ENCODE measurements at regions not wholly inside any gene's neighbourhood (a gene's known extent, or its start where the extent isn't known, plus 50 kb on each side); places are given as distances from the start of the nearest gene placed in this dataset.

GRCh38 chr1:90781534-90781933 lies 64.4 kb upstream of the BARHL2 start:
- H3K23ac ChIP-seq (ENCODE audit: insufficient read length): no peak overlapping the region
- no peak overlapping the region for H2AK5ac ChIP-seq (ENCODE audit: low read depth, low read length)
- H4K20me1 ChIP-seq (replicated peaks in 1 of 2; ENCODE audit: control insufficient read depth in 1 of 2, insufficient read depth in 2 of 2, low read length in 2 of 2): no peaks in the 10 kb centered on the region
- H4K91ac ChIP-seq (replicated peaks; ENCODE audit: insufficient read length, low read length): no peak overlapping the region
- H4K8ac ChIP-seq (ENCODE audit: extremely low read depth, insufficient read depth, low read length): no peak overlapping the region
- DNase-seq (ENCODE audit: low read depth in 1 of 2, low spot score in 2 of 2) (no peak), FAIRE-seq (no peak)
- ChIA-PET POLR2A (ENCODE audit: partially characterized antibody) (no interaction called here), CTCF (ENCODE audit: partially characterized antibody) (interaction anchor here (1.4 to 1.5 kb wide), 2 partner anchors 58 to 69 kb away, joined by 3 to 5 read pairs; no protein-coding TSS in a partner anchor)
- H3K4ac ChIP-seq (replicated peaks; ENCODE audit: insufficient read length, low read depth, low read length): no peak overlapping the region
- H3K18ac ChIP-seq (ENCODE audit: extremely low read depth, low read length): no peak overlapping the region
- no peak overlapping the region for H3K4me3 ChIP-seq (ENCODE audit: extremely low read depth in 1 of 4, insufficient read depth in 2 of 4, low read depth in 3 of 4, low read length in 4 of 4)
- no peak overlapping the region for H2BK15ac ChIP-seq (ENCODE audit: low read length)
- no peak overlapping the region for H2BK5ac ChIP-seq (ENCODE audit: low read depth, low read length)
- H3K9me3 ChIP-seq (ENCODE audit: insufficient read depth in 2 of 2, low read depth in 1 of 2, low read length in 1 of 2): no peaks in the 10 kb centered on the region
- no peak overlapping the region for H3K9ac ChIP-seq (replicated peaks in 1 of 4; ENCODE audit: extremely low read depth in 1 of 4, low read depth in 3 of 4, low read length in 3 of 4)
- no peak overlapping the region for H3K14ac ChIP-seq (ENCODE audit: insufficient read length)
- H3K27ac ChIP-seq (ENCODE audit: low read depth, low read length): no peak overlapping the region
- no peaks in the 10 kb centered on the region for H3K23me2 ChIP-seq (ENCODE audit: low read depth, low read length)
- no peak overlapping the region for H2BK12ac ChIP-seq (ENCODE audit: low read depth, low read length)
- no peak overlapping the region for H3K4me2 ChIP-seq (ENCODE audit: insufficient read depth in 1 of 2, low read depth in 2 of 2, low read length in 2 of 2)
- H2BK20ac ChIP-seq (ENCODE audit: low read length): no peak overlapping the region
- no peaks in the 10 kb centered on the region for H3K79me2 ChIP-seq (ENCODE audit: control insufficient read depth in 1 of 2, insufficient read depth in 2 of 2, low read length in 2 of 2)
- 74% methylated on average over 5 of the region's 6 CpGs; no CpG with 5 or more reads in 1 of the 2 experiments for WGBS, 2 experiments (ENCODE audit: extremely low coverage in 1 of 2, insufficient coverage in 1 of 2, insufficient read length in 1 of 2, insufficient replicate concordance in 2 of 2, low coverage in 1 of 2, low lambda C conversion rate in 2 of 2, missing lambda C conversion rate in 1 of 2)
- no peaks in the 10 kb centered on the region for H3K27me3 ChIP-seq (replicated peaks in 1 of 4; ENCODE audit: control insufficient read depth in 3 of 4, extremely low read depth in 1 of 4, insufficient read depth in 3 of 4, low read length in 3 of 4)
- H2BK120ac ChIP-seq (replicated peaks; ENCODE audit: low read depth, low read length): no peak overlapping the region
- H4K5ac ChIP-seq (ENCODE audit: insufficient read length, low read depth, low read length): no peak overlapping the region
- H3K56ac ChIP-seq (replicated peaks; ENCODE audit: insufficient read length, low read depth, low read length): no peak overlapping the region
- no peak overlapping the region for H2AFZ ChIP-seq (ENCODE audit: low read length)
- H3K36me3 ChIP-seq (ENCODE audit: control insufficient read depth in 2 of 4, insufficient read depth in 4 of 4, low read length in 3 of 4): no peaks in the 10 kb centered on the region
- H3K79me1 ChIP-seq (ENCODE audit: low read depth, low read length): no peaks in the 10 kb centered on the region
- peaks cover 0 to 3% (median 0%) of the 10 kb centered on the region in 4 experiments; a peak in 2 of 7 replicates for H3K4me1 ChIP-seq (replicated peaks in 1 of 4; ENCODE audit: control insufficient read depth in 3 of 4, insufficient read depth in 4 of 4, low read length in 3 of 4)
- no peak for TF ChIP-seq SP4 (IDR thresholded peaks at IDR 0.05; ENCODE audit: low read length)
- no peak for TF ChIP-seq RXRA (IDR thresholded peaks at IDR 0.05; ENCODE audit: insufficient read depth, low read depth, low read length)
- TF ChIP-seq SRF (IDR thresholded peaks at IDR 0.05; ENCODE audit: low read depth, low read length): no peak
- TF ChIP-seq RFX5 (IDR thresholded peaks at IDR 0.05; ENCODE audit: borderline replicate concordance, low read depth, low read length): no peak
- TF ChIP-seq KDM5A (IDR thresholded peaks at IDR 0.05; ENCODE audit: low read length): no peak
- no peak for TF ChIP-seq CEBPB (IDR thresholded peaks at IDR 0.05; ENCODE audit: low read depth, low read length)
- no peak for TF ChIP-seq CHD1 (IDR thresholded peaks at IDR 0.05; ENCODE audit: low read depth, low read length)
- no peak for TF ChIP-seq CTCF (IDR thresholded peaks at IDR 0.05; ENCODE audit: control extremely low read depth in 1 of 3, insufficient read depth in 1 of 3, low read depth in 1 of 3, low read length in 3 of 3)
- TF ChIP-seq JUND (IDR thresholded peaks at IDR 0.05; ENCODE audit: low read length): no peak
- TF ChIP-seq POLR2AphosphoS5 (IDR thresholded peaks at IDR 0.05; ENCODE audit: low read depth, low read length): no peak
- no peak for TF ChIP-seq SIN3A (conservative IDR thresholded peaks at IDR 0.05 in 1 of 2, IDR thresholded peaks at IDR 0.05 in 1 of 2; ENCODE audit: low read depth in 1 of 2, low read length in 2 of 2)
- no peak for TF ChIP-seq YY1 (IDR thresholded peaks at IDR 0.05; ENCODE audit: low read depth, low read length)
- TF ChIP-seq TBP (IDR thresholded peaks at IDR 0.05; ENCODE audit: low read depth, low read length): no peak
- no peak for TF ChIP-seq TCF12 (IDR thresholded peaks at IDR 0.05; ENCODE audit: low read depth, low read length)

Measured in H1 (cell line).